Panc1 (cell line): ENCODE measurements at regions not wholly inside any gene's neighbourhood (a gene's known extent, or its start where the extent isn't known, plus 50 kb on each side); places are given as distances from the start of the nearest gene placed in this dataset.

Source experiments
- ATAC-seq: fragments of 200-7000 bp; cut with Tn5 transposase; 2 replicates; pipeline ENCODE4 v1.9.1; 2020; ENCODE audit warnings: mild to moderate bottlenecking, moderate library complexity
- BruUV-seq: library from RNA; stranded (reverse); fragments of 400-500 nt; replicated peaks from 2 replicates; lab custom pipeline; 2021; lab: Mats Ljungman, UMichigan
- CTCF ChIA-PET: fragments of 300-600 bp; sonication (Branson Sonifier 250); formaldehyde crosslinking; loops from one replicate; lab custom pipeline; 2022; ENCODE audit warnings: antibody characterized with exemption; lab: Charles Lee
- POLR2A ChIA-PET: fragments of 300-600 bp; sonication (Branson Sonifier 250); formaldehyde crosslinking; loops from one replicate; lab custom pipeline; 2022; ENCODE audit warnings: antibody characterized with exemption; lab: Charles Lee
- DNase-seq: peaks from one replicate; pipeline ENCODE4 v3.0.0-alpha.2; 2010; ENCODE audit warnings: low read depth, low spot score
- H3K27ac ChIP-seq: 2 replicates; pipeline ENCODE4 v1.5.1; 2011; ENCODE audit warnings: mild to moderate bottlenecking, low read length, inconsistent platforms
- H3K27me3 ChIP-seq: fragments of 200-500 bp; sonication (Bioruptor generic); 2 replicates; pipeline ENCODE4 v1.6.0; 2014; ENCODE audit warnings: low read length, inconsistent platforms; ENCODE audit not compliant: control insufficient read depth, insufficient read depth
- H3K36me3 ChIP-seq: fragments of 200-500 bp; sonication (Bioruptor generic); 2 replicates; pipeline ENCODE4 v1.5.1; 2014; ENCODE audit warnings: inconsistent platforms, mild to moderate bottlenecking, low read length, moderate library complexity; ENCODE audit not compliant: control insufficient read depth, insufficient read depth
- H3K4me1 ChIP-seq: 2 replicates; pipeline ENCODE4 v1.5.1; 2011; ENCODE audit warnings: inconsistent platforms, mild to moderate bottlenecking, low read length, moderate library complexity; ENCODE audit not compliant: control insufficient read depth, insufficient read depth
- H3K4me3 ChIP-seq, 2 experiments: 2 replicates each; pipeline ENCODE4 v1.5.1; 2011 to 2012; ENCODE audit warnings: low read depth in 2 of 2, low read length in 2 of 2, mild to moderate bottlenecking in 2 of 2, inconsistent platforms in 1 of 2, moderate library complexity in 1 of 2
- H3K9me3 ChIP-seq: fragments of 200-500 bp; sonication (Bioruptor generic); 2 replicates; pipeline ENCODE4 v1.5.1; 2014; ENCODE audit warnings: low read depth, mild to moderate bottlenecking, inconsistent platforms, low read length, moderate library complexity; ENCODE audit not compliant: control insufficient read depth, insufficient read depth
- CTCF ChIP-seq: fragments of 450-650 bp; IDR thresholded peaks from 2 replicates; pipeline ENCODE4 v1.5.1; 2017; ENCODE audit warnings: mild to moderate bottlenecking
- POLR2AphosphoS5 ChIP-seq: IDR thresholded peaks from 2 replicates; pipeline ENCODE4 v1.6.1; 2012; ENCODE audit warnings: mild to moderate bottlenecking, low read depth, low read length, moderate library complexity
- REST ChIP-seq, 2 experiments: IDR thresholded peaks; 2 replicates each; pipeline ENCODE4 v1.6.1; 2011 to 2012; ENCODE audit warnings: low read depth in 2 of 2, control low read depth in 1 of 2, low read length in 1 of 2, mild to moderate bottlenecking in 1 of 2, moderate library complexity in 1 of 2; ENCODE audit not compliant: insufficient read depth in 1 of 2
- SIN3A ChIP-seq: IDR thresholded peaks from 2 replicates; pipeline ENCODE4 v1.6.1; 2012; ENCODE audit warnings: low read depth, mild to moderate bottlenecking, low read length, moderate library complexity, borderline replicate concordance; ENCODE audit not compliant: insufficient read depth
- TCF7L2 ChIP-seq: IDR thresholded peaks from 2 replicates; pipeline ENCODE4 v1.6.1; 2011; ENCODE audit warnings: mild to moderate bottlenecking, low read depth, low read length, inconsistent platforms
- in situ Hi-C: cut with HindIII; loops from 2 replicates; pipeline ENCODE4 v1.10.0; 2016; ENCODE audit warnings: low sequenced_read_pairs, low pct_unique_long_range_greater_than_20kb
- intact Hi-C: fragments of 100-400 bp; cut with micrococcal nuclease; formaldehyde crosslinking; loops from one replicate; pipeline ENCODE4 v1.10.0; 2022; ENCODE audit not compliant: unreplicated experiment

- CTCF ChIA-PET: no interaction called here
- in situ Hi-C loops: no loop called here
Observed at GRCh38 chr17:69949973-69950695, 124.9 kb upstream of the KCNJ16 start.

GRCh38 chr17:69950701-69951418, 124.2 kb upstream of the KCNJ16 start:
- POLR2A ChIA-PET: no interaction called here
- no TSS peak for BruUV-seq
- no peaks in the 10 kb centered on the region for H3K4me1 ChIP-seq
- TF ChIP-seq POLR2AphosphoS5 (no peak), SIN3A (no peak), REST (IDR thresholded peaks at IDR 0.05; ENCODE audit: insufficient read depth in 1 of 2, low read depth in 2 of 2, low read length in 1 of 2) (no peak), CTCF (no peak)

More at GRCh38 chr17:69949973-69950695, 124.9 kb upstream of the KCNJ16 start:
- BruUV-seq: no TSS peak
- intact Hi-C loops: no loop called here
- Histone ChIP-seq H3K4me1 (no peaks in the 10 kb centered on the region), H3K27me3 (no peaks in the 10 kb centered on the region), H3K36me3 (no peaks in the 10 kb centered on the region), H3K4me3 (no peak overlapping the region), H3K9me3 (no peaks in the 10 kb centered on the region), H3K27ac (no peak overlapping the region)
- ATAC-seq: no peak
- no peak for DNase-seq
- TF ChIP-seq CTCF (no peak), TCF7L2 (no peak), REST (IDR thresholded peaks at IDR 0.05; ENCODE audit: insufficient read depth in 1 of 2, low read depth in 2 of 2, low read length in 1 of 2) (no peak), POLR2AphosphoS5 (no peak), SIN3A (no peak)
- POLR2A ChIA-PET: no interaction called here

More at GRCh38 chr17:69950701-69951418, 124.2 kb upstream of the KCNJ16 start:
- H3K27me3 ChIP-seq: no peaks in the 10 kb centered on the region
- no peak overlapping the region for H3K4me3 ChIP-seq
- no peak for DNase-seq
- no peaks in the 10 kb centered on the region for H3K9me3 ChIP-seq
- no peak for ATAC-seq
- intact Hi-C loops (no loop called here), in situ Hi-C loops (no loop called here)
- no peak overlapping the region for H3K27ac ChIP-seq
- CTCF ChIA-PET: no interaction called here
- no peaks in the 10 kb centered on the region for H3K36me3 ChIP-seq
